BE2C (cell line): ENCODE measurements at regions not wholly inside any gene's neighbourhood (a gene's known extent, or its start where the extent isn't known, plus 50 kb on each side); places are given as distances from the start of the nearest gene placed in this dataset.

Source experiments
- DNase-seq: peaks from one replicate; pipeline ENCODE4 v3.0.0-alpha.2; 2020
- H3K27me3 ChIP-seq: fragments of 250-450 bp; sonication (Bioruptor Pico); 2 replicates; pipeline ENCODE4 v1.5.1; 2020; ENCODE audit warnings: mild to moderate bottlenecking
- H3K36me3 ChIP-seq: fragments of 250-450 bp; sonication (Bioruptor Pico); 2 replicates; pipeline ENCODE4 v1.5.1; 2020; ENCODE audit warnings: mild to moderate bottlenecking
- H3K4me1 ChIP-seq: fragments of 250-450 bp; sonication (Bioruptor Pico); 2 replicates; pipeline ENCODE4 v1.5.1; 2020
- H3K4me3 ChIP-seq: 2 replicates; pipeline ENCODE4 v1.5.1; 2011; ENCODE audit warnings: low read depth, low read length
- H3K9me3 ChIP-seq: fragments of 250-450 bp; sonication (Bioruptor Pico); 2 replicates; pipeline ENCODE4 v1.5.1; 2020
- CTCF ChIP-seq: IDR thresholded peaks from 2 replicates; pipeline ENCODE4 v1.5.1; 2012; ENCODE audit warnings: mild to moderate bottlenecking, low read depth, low read length

GRCh38 chr6:140105857-140106256 lies 731.4 kb upstream of the CITED2 start:
- Histone ChIP-seq H3K36me3 (no peaks in the 10 kb centered on the region), H3K4me3 (no peak overlapping the region), H3K27me3 (no peaks in the 10 kb centered on the region), H3K4me1 (peaks cover 5% of the 10 kb centered on the region), H3K9me3 (no peaks in the 10 kb centered on the region)
- DNase-seq: peak; percentile 47
- peak; percentile 58 for TF ChIP-seq CTCF

- no peak for DNase-seq
- Histone ChIP-seq H3K27me3 (no peaks in the 10 kb centered on the region), H3K9me3 (no peaks in the 10 kb centered on the region), H3K4me3 (no peak overlapping the region), H3K36me3 (no peaks in the 10 kb centered on the region), H3K4me1 (peaks cover 5% of the 10 kb centered on the region)
- no peak for TF ChIP-seq CTCF
Observed at GRCh38 chr6:140105241-140105640, 730.8 kb upstream of the CITED2 start.

GRCh38 chr6:140101818-140102217 lies 727.4 kb upstream of the CITED2 start:
- no peak for DNase-seq
- H3K4me3 ChIP-seq: no peak overlapping the region
- H3K27me3 ChIP-seq: no peaks in the 10 kb centered on the region
- H3K4me1 ChIP-seq: peaks cover 5% of the 10 kb centered on the region
- TF ChIP-seq CTCF: no peak
- no peaks in the 10 kb centered on the region for H3K9me3 ChIP-seq
- H3K36me3 ChIP-seq: no peaks in the 10 kb centered on the region

- no peak for TF ChIP-seq CTCF
- Histone ChIP-seq H3K4me1 (peaks cover 5% of the 10 kb centered on the region), H3K36me3 (no peaks in the 10 kb centered on the region), H3K27me3 (no peaks in the 10 kb centered on the region), H3K9me3 (no peaks in the 10 kb centered on the region), H3K4me3 (no peak overlapping the region)
- no peak for DNase-seq
Observed at GRCh38 chr6:140101367-140101766, 726.9 kb upstream of the CITED2 start.

DNA sequence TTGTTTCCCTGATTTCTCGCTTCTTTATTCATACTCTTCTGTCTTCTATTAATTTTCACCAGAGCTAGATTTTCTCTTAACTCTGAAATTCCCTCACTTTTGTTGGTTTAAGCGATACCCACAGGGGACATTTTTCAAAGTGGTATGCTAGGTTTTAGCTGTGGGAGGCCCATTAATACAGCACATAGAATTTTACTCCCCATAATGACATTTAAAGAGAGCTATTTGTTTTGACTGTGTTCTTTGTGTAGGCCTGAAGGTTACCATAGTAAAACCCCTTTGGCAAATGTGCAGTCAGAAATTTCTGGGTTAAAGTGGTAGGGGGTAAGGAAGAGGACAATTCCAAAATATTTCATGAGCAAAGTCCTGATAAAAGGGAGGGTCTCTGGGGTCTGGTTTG lies 721.1 kb upstream of the CITED2 start:
- no peaks in the 10 kb centered on the region for H3K4me1 ChIP-seq
- no peak overlapping the region for H3K4me3 ChIP-seq
- no peaks in the 10 kb centered on the region for H3K27me3 ChIP-seq
- no peak for DNase-seq
- TF ChIP-seq CTCF: no peak
- no peaks in the 10 kb centered on the region for H3K36me3 ChIP-seq
- H3K9me3 ChIP-seq: no peaks in the 10 kb centered on the region

DNA sequence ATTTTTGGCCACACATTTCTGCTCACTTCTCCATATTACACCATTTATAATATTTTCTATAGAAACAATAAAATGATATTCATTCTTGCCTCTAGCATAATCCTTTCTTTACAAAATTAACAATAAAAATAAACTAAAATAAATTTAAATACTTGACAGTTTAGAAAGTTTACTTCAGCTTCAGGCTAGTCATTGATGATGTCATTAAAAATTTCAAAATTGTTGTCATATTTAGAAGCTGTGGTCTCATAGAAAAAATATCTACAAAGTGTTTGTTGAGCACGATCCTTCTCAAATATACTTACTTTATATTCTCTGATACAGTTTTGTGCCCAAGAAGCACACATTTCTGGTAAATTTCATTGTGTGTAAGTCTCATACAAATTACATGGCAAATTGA lies 717.4 kb upstream of the CITED2 start:
- Histone ChIP-seq H3K9me3 (no peaks in the 10 kb centered on the region), H3K36me3 (no peaks in the 10 kb centered on the region), H3K4me3 (no peak overlapping the region), H3K27me3 (no peaks in the 10 kb centered on the region), H3K4me1 (no peaks in the 10 kb centered on the region)
- no peak for DNase-seq
- TF ChIP-seq CTCF: no peak
